ENCODE measurements at regions not wholly inside any gene's neighbourhood (a gene's known extent, or its start where the extent isn't known, plus 50 kb on each side); places are given as distances from the start of the nearest gene placed in this dataset.

DNA sequence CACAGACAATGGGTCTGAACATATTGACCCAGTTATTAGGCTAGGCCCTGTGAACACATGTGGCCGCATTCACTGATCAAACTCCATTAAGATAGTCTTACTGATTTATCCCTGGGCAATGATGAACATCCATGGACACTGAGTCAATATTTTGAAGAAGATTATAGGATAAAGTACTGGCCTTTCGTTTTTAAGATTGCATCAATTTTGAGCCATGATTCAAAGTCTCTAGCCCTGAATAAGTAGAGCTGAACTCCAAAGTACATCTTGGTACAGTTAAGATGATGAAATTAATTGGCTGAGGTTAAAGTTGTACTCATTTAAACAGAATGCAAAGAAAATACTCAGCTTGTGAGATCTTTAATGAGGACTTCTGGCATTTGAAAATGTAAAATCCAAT is 1581.9 kb downstream of the EFNB2 start:
- BruUV-seq (replicated peaks): no TSS peak
- intact Hi-C loops (cut with micrococcal nuclease): no loop called here

More for the DNA sequence above, 1581.9 kb downstream of the EFNB2 start:
- Histone ChIP-seq H3K4me1 (ENCODE audit: control insufficient read depth in 1 of 2, insufficient read depth in 2 of 2, low read length in 2 of 2) (no peaks in the 10 kb centered on the region), H3K27ac (ENCODE audit: low read depth, low read length) (no peak overlapping the region), H3K9ac (ENCODE audit: low read length) (no peak overlapping the region), H3K4me3 (replicated peaks in 1 of 2; ENCODE audit: low read depth in 1 of 2, low read length in 2 of 2) (no peak overlapping the region), H4K20me1 (ENCODE audit: insufficient read depth) (no peaks in the 10 kb centered on the region), H2AFZ (ENCODE audit: low read depth, low read length, poor library complexity, severe bottlenecking) (no peak overlapping the region), H3K4me2 (ENCODE audit: low read length) (no peak overlapping the region), H3K36me3 (ENCODE audit: control insufficient read depth in 1 of 2, insufficient read depth in 2 of 2, low read length in 2 of 2) (no peaks in the 10 kb centered on the region), H3K9me3 (ENCODE audit: control insufficient read depth in 1 of 2, insufficient read depth in 1 of 2, low read depth in 1 of 2, low read length in 2 of 2) (no peaks in the 10 kb centered on the region), H3K79me2 (ENCODE audit: insufficient read depth, low read length) (no peaks in the 10 kb centered on the region), H3K27me3 (ENCODE audit: insufficient read depth, low read length) (no peaks in the 10 kb centered on the region), H3K9me2 (ENCODE audit: insufficient read depth) (no peaks in the 10 kb centered on the region)
- no peak for ATAC-seq
- POLR2A ChIA-PET: no interaction called here
- RAD21 ChIA-PET (ENCODE audit: low non-redundant PET in 1 of 2, low total read pairs in 2 of 2, uncharacterized antibody in 2 of 2, unreplicated experiment in 2 of 2): no interaction called here
- DNase-seq (ENCODE audit: low read depth, low spot score): no peak
- CTCF ChIA-PET: no interaction called here
- no peak for TF ChIP-seq POLR2A (IDR thresholded peaks at IDR 0.05; ENCODE audit: borderline replicate concordance, extremely low read depth, insufficient read depth, insufficient read length)
- TF ChIP-seq, protein P1, sequence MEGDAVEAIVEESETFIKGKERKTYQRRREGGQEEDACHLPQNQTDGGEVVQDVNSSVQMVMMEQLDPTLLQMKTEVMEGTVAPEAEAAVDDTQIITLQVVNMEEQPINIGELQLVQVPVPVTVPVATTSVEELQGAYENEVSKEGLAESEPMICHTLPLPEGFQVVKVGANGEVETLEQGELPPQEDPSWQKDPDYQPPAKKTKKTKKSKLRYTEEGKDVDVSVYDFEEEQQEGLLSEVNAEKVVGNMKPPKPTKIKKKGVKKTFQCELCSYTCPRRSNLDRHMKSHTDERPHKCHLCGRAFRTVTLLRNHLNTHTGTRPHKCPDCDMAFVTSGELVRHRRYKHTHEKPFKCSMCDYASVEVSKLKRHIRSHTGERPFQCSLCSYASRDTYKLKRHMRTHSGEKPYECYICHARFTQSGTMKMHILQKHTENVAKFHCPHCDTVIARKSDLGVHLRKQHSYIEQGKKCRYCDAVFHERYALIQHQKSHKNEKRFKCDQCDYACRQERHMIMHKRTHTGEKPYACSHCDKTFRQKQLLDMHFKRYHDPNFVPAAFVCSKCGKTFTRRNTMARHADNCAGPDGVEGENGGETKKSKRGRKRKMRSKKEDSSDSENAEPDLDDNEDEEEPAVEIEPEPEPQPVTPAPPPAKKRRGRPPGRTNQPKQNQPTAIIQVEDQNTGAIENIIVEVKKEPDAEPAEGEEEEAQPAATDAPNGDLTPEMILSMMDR (IDR thresholded peaks at IDR 0.05 in 2 of 3, conservative IDR thresholded peaks at IDR 0.05 in 1 of 3; ENCODE audit: borderline replicate concordance in 1 of 3, insufficient read depth in 1 of 3, low read depth in 2 of 3, low read length in 2 of 3): no peak
- no peak for TF ChIP-seq ZNF274 (IDR thresholded peaks at IDR 0.05; ENCODE audit: low read depth, low read length)
- TF ChIP-seq POLR2AphosphoS5 (IDR thresholded peaks at IDR 0.05; ENCODE audit: low read depth, low read length): no peak
- TF ChIP-seq, protein P2, sequence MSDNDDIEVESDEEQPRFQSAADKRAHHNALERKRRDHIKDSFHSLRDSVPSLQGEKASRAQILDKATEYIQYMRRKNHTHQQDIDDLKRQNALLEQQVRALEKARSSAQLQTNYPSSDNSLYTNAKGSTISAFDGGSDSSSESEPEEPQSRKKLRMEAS (IDR thresholded peaks at IDR 0.05): no peak
- no peak for TF ChIP-seq TCF7L2 (IDR thresholded peaks at IDR 0.05; ENCODE audit: borderline replicate concordance, extremely low read depth, insufficient read depth, insufficient read length)

Measured in HCT116 (cell line).